Glutamatergic neuron (in vitro differentiated cells): ENCODE measurements at regions not wholly inside any gene's neighbourhood (a gene's known extent, or its start where the extent isn't known, plus 50 kb on each side); places are given as distances from the start of the nearest gene placed in this dataset.

Experiments
- DNase-seq: peaks from one replicate; pipeline ENCODE4 v3.0.0; 2022
- H3K27ac Mint-ChIP-seq: one replicate; pipeline ENCODE4 v1.8.0; 2020; ENCODE audit warnings: mild to moderate bottlenecking, mixed read lengths, inconsistent platforms; ENCODE audit not compliant: unreplicated experiment
- H3K27me3 Mint-ChIP-seq: one replicate; pipeline ENCODE4 v1.8.0; 2020; ENCODE audit warnings: mild to moderate bottlenecking, moderate library complexity, mixed read lengths, inconsistent platforms; ENCODE audit not compliant: unreplicated experiment
- H3K36me3 Mint-ChIP-seq: one replicate; pipeline ENCODE4 v1.8.0; 2020; ENCODE audit warnings: mild to moderate bottlenecking, mixed read lengths, inconsistent platforms; ENCODE audit not compliant: unreplicated experiment
- H3K4me1 Mint-ChIP-seq: one replicate; pipeline ENCODE4 v1.8.0; 2020; ENCODE audit warnings: mild to moderate bottlenecking, low read depth, mixed read lengths, inconsistent platforms; ENCODE audit not compliant: unreplicated experiment
- H3K4me3 Mint-ChIP-seq: one replicate; pipeline ENCODE4 v1.8.0; 2020; ENCODE audit warnings: mild to moderate bottlenecking, mixed read lengths, inconsistent platforms; ENCODE audit not compliant: unreplicated experiment
- H3K9me3 Mint-ChIP-seq: one replicate; pipeline ENCODE4 v1.8.0; 2020; ENCODE audit warnings: mild to moderate bottlenecking, moderate library complexity, mixed read lengths, inconsistent platforms; ENCODE audit not compliant: unreplicated experiment
- CTCF ChIP-seq: fragments of 200-600 bp; sonication (generic); IDR thresholded peaks from one replicate; pipeline ENCODE4 v1.5.0; 2021; ENCODE audit not compliant: partially characterized antibody, unreplicated experiment

- H3K4me3 Mint-ChIP-seq, result no peak overlapping the region
- no peak for TF ChIP-seq CTCF
- peaks cover 3% of the 10 kb centered on the region for H3K9me3 Mint-ChIP-seq
- H3K4me1 Mint-ChIP-seq, result peaks cover 7% of the 10 kb centered on the region
- no peak overlapping the region for H3K27ac Mint-ChIP-seq
- H3K27me3 Mint-ChIP-seq, result peaks cover 1% of the 10 kb centered on the region
- H3K36me3 Mint-ChIP-seq, result no peaks in the 10 kb centered on the region
- DNase-seq, result no peak
Measured at GRCh38 chr3:16058521-16058920, 116.0 kb upstream of the GALNT15 start.

- H3K27me3 Mint-ChIP-seq, result peaks cover 1% of the 10 kb centered on the region
- H3K36me3 Mint-ChIP-seq, result no peaks in the 10 kb centered on the region
- no peak for TF ChIP-seq CTCF
- no peak overlapping the region for H3K27ac Mint-ChIP-seq
- peaks cover 3% of the 10 kb centered on the region for H3K9me3 Mint-ChIP-seq
- no peak overlapping the region for H3K4me3 Mint-ChIP-seq
- peaks cover 6% of the 10 kb centered on the region for H3K4me1 Mint-ChIP-seq
- no peak for DNase-seq
Measured at GRCh38 chr3:16059081-16059537, 115.4 kb upstream of the GALNT15 start.

GRCh38 chr3:16059711-16060357 lies 114.6 kb upstream of the GALNT15 start:
- Mint-ChIP-seq H3K4me1 (peaks cover 2% of the 10 kb centered on the region), H3K9me3 (peaks cover 3% of the 10 kb centered on the region), H3K27me3 (peaks cover 1% of the 10 kb centered on the region), H3K27ac (no peak overlapping the region), H3K36me3 (no peaks in the 10 kb centered on the region), H3K4me3 (no peak overlapping the region)
- DNase-seq, result no peak
- no peak for TF ChIP-seq CTCF

GRCh38 chr3:16060358-16060852 lies 114.1 kb upstream of the GALNT15 start:
- H3K27ac Mint-ChIP-seq, result no peak overlapping the region
- no peak for DNase-seq
- H3K4me3 Mint-ChIP-seq, result no peak overlapping the region
- H3K4me1 Mint-ChIP-seq, result no peaks in the 10 kb centered on the region
- peaks cover 1% of the 10 kb centered on the region for H3K27me3 Mint-ChIP-seq
- H3K36me3 Mint-ChIP-seq, result no peaks in the 10 kb centered on the region
- H3K9me3 Mint-ChIP-seq, result peaks cover 3% of the 10 kb centered on the region
- TF ChIP-seq CTCF, result no peak

DNA sequence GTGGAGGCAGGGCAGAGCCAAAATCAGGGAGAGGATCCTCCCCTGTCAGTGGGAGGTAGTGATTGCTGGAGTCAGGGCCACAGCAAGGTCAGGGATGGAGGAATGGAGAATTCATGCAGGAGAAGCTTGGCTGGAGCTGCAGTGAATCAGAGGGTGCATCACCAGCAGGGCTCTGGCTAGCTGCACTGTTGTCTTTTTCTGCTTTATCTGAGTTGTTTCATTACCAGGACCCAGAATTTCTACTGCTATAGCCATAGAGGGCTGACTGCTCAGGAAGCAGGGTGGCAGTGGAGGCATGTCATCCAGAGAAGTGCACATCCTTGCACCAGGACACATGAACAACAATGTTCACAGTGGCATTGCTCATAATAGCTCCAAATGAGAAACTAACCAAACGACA lies 113.5 kb upstream of the GALNT15 start:
- Mint-ChIP-seq H3K4me3 (no peak overlapping the region), H3K36me3 (no peaks in the 10 kb centered on the region), H3K27ac (no peak overlapping the region), H3K4me1 (no peaks in the 10 kb centered on the region), H3K27me3 (peaks cover 1% of the 10 kb centered on the region), H3K9me3 (peaks cover 3% of the 10 kb centered on the region)
- TF ChIP-seq CTCF, result no peak
- no peak for DNase-seq
